ENCODE measurements at regions not wholly inside any gene's neighbourhood (a gene's known extent, or its start where the extent isn't known, plus 50 kb on each side); places are given as distances from the start of the nearest gene placed in this dataset.

DNA sequence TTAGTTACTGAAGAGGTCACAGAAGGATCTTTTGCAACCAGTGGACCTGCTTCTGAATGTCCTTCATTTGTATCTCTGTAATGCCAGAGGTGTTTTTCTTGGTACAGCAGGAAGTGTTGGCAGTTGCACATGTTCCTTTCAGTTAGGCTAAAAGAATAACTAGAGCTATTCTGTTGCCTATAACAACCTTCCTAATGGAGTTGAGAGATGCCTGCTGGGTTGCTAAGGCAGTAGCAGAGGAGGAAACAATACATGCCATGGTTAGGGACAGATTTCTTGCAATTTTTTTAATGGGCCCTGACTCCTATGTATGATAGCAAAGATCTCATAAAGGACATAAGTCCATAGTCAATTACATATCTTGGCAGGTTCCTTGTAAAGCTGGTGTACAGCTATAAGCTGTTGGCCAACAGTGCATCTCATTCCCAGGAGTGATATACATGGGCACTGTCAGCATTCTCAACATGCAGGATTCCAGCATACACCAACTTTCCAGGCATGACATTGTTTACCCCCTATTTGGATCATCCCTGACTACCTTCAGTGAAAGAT is 556.6 kb downstream of the CCER1 start:
- DNase-seq (ENCODE audit: low read depth) = no peak

DNA sequence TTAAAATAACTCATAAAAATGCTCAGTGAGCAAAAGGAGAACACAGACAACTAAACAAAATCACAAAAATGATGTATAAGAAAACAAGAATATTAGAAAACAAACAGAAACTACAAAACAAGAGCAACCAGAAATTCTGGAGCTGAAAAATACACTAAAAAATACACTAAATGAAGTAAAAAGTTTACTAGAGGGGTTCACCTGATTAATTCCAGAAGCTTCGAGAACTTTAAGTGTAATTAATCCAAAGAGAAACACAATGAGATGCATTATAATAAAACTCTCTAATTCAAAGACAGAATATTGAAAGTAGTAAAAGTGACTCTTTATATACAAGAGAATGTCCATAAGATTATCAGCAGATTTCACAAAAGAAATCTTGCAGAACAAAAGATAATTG is 558.4 kb downstream of the CCER1 start:
- no peak for DNase-seq (ENCODE audit: low read depth)

DNA sequence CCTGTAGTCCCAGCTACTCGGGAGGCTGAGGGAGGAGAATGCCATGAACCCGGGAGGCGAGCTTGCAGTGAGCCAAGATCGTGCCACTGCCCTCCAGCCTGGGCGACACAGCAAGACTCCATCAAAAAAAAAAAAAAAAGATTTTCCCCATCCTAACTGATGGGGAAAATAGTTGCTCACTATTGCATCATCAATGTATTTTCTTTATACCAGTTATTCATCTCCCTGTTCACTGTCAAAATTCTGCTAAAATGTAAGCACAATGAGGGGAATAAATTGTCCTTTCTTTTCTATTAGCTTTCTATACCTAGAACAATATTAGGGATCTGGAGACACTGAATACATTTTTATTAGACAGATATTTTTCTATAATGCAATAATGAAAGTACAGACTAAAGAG is 561.3 kb downstream of the CCER1 start:
- no peak for DNase-seq (ENCODE audit: low read depth)

- DNase-seq (ENCODE audit: low read depth) = no peak
These were observed 561.9 kb downstream of the CCER1 start for GRCh38 chr12:90393089-90393488.

DNA sequence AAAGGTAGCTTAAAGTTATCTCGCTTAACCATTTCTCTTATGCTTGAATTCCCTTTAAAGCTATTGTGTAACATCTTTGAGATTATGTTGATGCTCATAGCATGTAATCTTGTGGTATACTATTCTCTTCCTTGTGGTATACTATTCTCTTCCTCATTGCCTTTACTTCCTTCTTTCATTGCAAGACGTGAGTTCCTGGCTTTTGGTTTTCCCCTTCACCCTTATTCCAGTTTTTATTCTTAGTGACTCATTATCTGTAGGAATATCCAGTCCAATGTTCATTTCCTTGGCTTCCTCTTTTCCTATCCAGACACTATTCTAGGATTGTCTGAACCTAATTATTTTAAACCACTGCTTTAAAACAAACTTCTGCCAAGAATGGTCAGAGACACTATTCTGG is 564.0 kb downstream of the CCER1 start:
- DNase-seq (ENCODE audit: low read depth) = peak; percentile 1

- no peak for DNase-seq (ENCODE audit: low read depth)
These were observed 586.9 kb downstream of the CCER1 start for GRCh38 chr12:90368081-90368480.

DNA sequence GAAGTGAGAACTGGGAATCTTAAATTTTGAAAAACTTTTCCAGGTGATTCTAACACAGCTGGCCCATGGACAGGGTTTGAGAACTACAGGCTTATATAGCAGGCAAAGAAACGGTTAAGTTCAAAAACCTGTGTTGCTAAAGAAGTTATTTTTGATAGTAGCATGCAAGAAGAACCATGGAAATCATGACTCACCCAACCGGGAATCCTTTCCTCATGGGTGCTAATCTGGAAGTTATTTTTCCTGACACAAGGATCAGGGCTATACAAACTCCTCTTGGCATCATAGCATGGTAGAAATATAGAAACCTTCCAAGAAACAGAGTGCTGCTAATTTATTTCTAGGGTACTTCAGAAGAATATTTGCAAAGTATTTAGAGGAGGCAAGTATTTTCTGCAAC is 588.7 kb downstream of the CCER1 start:
- peak; percentile 47 for DNase-seq (ENCODE audit: low read depth)

DNA sequence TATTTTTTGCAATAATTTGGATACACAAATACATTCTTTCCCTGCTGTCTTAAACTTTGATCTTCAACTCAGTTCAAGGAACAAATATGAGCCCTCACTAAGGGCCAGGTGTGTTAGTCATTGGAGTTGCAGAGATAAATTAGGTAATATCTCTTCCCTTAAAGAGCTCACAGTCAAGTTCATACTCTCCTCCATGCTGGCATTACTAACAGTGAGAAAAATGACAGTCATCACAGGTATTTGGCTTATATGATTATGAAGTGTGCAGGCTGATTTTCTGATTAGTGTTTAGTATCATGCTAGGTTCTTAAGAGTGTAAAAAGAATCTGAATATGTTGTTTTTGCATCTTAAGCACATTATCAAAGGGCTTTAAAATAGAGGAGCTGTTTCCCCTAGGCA is 594.7 kb downstream of the CCER1 start:
- no peak for DNase-seq (ENCODE audit: low read depth)

GRCh38 chr12:90355711-90356355 is 599.1 kb downstream of the CCER1 start:
- DNase-seq (ENCODE audit: low read depth) = no peak

- no peak for DNase-seq (ENCODE audit: low read depth)
These were observed 611.0 kb downstream of the CCER1 start for GRCh38 chr12:90343966-90344365.

DNA sequence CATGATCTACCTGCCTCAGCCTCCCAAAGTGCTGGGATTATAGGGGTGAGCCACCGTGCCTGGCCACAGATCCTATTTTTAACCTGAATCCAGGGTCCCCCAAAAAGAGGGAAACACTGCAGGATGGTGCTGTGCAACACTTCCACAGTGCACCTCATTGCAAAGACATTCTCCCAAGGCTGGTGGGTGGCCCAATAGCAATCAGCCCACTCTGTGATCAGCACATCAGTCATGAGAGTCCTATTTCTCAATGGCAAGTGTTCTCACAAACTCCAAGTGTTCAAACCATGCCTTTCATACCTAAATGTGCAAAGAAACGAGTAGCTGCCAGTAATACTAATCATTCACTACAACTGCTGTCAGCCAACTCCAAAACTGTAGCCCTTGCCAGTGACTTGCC is 612.9 kb downstream of the CCER1 start:
- DNase-seq (ENCODE audit: low read depth) = no peak

DNA sequence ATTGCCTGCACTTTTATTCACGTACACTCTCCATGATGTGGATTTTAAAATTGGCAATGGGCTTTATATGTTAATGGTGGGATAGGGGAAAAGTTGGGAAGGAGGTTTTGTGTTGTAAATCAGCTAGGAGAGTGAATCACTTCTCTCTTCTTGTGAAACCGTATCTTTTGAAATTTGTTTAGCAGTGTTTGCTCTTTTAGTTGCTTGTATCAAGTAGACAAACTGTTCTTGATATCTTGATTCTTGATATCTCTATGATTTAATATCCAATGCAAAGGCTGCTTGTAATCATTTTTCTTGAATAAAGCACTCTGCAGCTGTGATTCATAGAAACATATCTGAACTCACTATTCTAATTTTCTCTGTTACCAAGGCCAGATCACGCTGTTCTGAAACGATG is 615.1 kb downstream of the CCER1 start:
- no peak for DNase-seq (ENCODE audit: low read depth)

- DNase-seq (ENCODE audit: low read depth) = no peak
These were observed 616.6 kb downstream of the CCER1 start for GRCh38 chr12:90338365-90338764.

GRCh38 chr12:90337018-90337417 is 618.0 kb downstream of the CCER1 start:
- no peak for DNase-seq (ENCODE audit: low read depth)

DNA sequence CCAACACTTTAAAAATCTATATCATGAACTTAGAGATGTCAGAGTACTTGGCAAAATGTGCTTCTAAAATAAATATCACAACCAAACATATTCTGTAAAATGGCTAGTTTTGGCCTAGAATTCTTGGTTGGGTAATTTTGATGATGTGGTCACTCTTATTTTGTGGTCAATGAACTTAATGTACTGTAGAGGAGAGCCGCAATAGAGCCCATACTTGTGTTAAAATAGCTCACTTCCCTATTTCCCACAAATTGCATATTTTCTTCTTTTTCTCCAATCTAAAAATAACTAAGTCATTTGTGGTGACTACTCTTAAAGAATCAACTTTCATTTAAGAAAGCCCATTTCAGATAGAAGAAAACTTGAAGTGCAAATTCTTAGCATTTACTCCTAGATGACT is 619.4 kb downstream of the CCER1 start:
- peak; percentile 30 for DNase-seq (ENCODE audit: low read depth)

- peak; percentile 71 for DNase-seq (ENCODE audit: low read depth)
These were observed 621.0 kb downstream of the CCER1 start for GRCh38 chr12:90333939-90334338.

GRCh38 chr12:90333424-90333823 is 621.6 kb downstream of the CCER1 start:
- DNase-seq (ENCODE audit: low read depth) = no peak

- DNase-seq (ENCODE audit: low read depth) = no peak
These were observed 623.2 kb downstream of the CCER1 start for GRCh38 chr12:90331821-90332220.

DNA sequence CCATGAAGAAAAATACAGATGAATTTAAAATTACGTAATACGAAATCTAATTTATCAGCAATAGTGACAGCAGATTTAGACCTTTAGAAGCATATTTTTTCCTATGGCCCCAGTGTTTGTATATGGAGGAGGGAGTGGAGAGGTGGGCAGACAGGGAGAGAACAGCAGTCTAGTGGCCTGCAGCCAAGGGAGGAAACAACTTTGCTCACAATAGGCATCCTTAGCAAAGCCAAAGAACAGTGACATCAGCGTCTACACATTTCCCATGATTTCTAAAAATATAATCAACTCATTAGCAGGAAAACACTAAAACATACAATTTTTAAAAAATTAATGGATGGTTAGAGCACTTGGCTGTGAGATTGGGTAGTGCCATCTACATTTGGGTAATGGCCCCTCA is 622.6 kb upstream of the ATP2B1 start:
- DNase-seq (ENCODE audit: low read depth) = no peak

DNA sequence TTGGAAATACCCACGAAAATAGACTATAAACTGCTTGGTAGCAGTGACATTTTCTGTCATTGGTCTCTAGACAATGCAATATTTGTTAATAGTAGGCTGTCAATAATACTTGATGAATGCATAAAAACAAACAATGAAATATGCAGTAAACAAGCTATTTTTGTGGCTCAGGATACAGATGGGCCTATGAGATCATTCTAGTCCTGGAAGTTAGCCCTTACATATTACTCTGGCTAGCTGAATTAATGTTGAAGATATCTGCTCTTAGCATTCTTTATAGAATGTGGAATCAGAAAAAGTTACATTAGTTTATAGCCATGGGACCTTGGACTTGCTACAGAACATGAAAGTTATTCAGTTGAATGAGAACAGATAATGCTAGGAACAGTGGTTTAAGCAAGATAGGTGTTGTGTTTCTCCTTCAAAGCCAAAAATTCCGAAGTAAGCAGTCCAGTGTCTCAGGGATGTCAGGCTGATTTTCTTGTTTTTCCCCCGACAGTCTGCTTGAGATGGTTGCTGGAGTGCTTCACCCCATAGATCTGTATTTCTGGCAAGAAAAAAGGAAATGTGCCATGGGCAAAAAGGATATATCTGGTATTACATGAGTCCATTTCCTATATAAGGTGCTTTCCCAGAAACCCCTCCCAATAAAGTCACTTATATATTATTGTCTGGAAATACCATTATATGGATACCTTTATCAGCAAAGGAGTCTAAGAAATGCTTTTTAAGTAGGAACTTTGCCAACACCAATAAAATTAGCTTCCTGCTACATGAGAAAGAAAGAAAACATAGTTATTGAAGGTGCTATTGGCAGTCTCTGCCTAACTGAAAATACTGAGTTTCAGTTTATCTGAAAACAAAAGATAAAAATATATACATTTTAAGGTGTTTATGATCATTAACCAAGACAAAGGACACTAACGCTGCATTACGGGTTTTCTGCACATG is 619.4 kb upstream of the ATP2B1 start:
- no peak for DNase-seq (ENCODE audit: low read depth)

- no peak for DNase-seq (ENCODE audit: low read depth)
These were observed 614.6 kb upstream of the ATP2B1 start for GRCh38 chr12:90323217-90323616.

DNA sequence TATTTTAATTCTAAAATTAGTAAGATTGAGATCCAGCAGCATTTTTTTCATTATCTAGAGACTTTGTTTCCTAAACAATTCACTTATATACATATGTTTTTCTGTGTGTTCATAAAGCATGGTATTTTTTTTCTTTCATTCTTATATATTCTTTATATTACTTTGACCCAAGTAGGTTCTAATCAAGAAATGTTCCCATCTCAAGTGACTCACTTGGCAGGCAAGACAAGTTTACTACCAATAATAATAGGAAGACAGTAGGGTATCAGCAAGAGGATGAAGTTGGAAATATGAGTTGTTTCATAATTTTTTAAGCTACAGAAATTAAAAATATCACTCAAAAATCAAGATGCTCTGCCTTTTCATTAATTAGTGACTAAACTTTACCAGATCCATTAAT is 613.4 kb upstream of the ATP2B1 start:
- no peak for DNase-seq (ENCODE audit: low read depth)

- no peak for DNase-seq (ENCODE audit: low read depth)
These were observed 612.7 kb upstream of the ATP2B1 start for GRCh38 chr12:90321369-90321768.
